ENCODE measurements at regions not wholly inside any gene's neighbourhood (a gene's known extent, or its start where the extent isn't known, plus 50 kb on each side); places are given as distances from the start of the nearest gene placed in this dataset.

- CTCF ChIA-PET = no interaction called here
Observed at GRCh38 chrX:20593836-20594235, 327.1 kb upstream of the RPS6KA3 start.

GRCh38 chrX:20593402-20593801 lies 326.7 kb upstream of the RPS6KA3 start:
- intact Hi-C loops (cut with micrococcal nuclease) = no loop called here
- Histone ChIP-seq H3K36me3 (ENCODE audit: control insufficient read depth in 1 of 2, insufficient read depth in 2 of 2, low read length in 2 of 2) (no peaks in the 10 kb centered on the region), H3K9ac (ENCODE audit: low read length) (no peak overlapping the region), H3K4me2 (ENCODE audit: low read length) (no peak overlapping the region), H3K27me3 (ENCODE audit: insufficient read depth, low read length) (no peaks in the 10 kb centered on the region), H3K4me1 (ENCODE audit: control insufficient read depth in 1 of 2, insufficient read depth in 2 of 2, low read length in 2 of 2) (no peaks in the 10 kb centered on the region), H3K79me2 (ENCODE audit: insufficient read depth, low read length) (no peaks in the 10 kb centered on the region), H2AFZ (ENCODE audit: low read depth, low read length, poor library complexity, severe bottlenecking) (no peak overlapping the region), H3K9me3 (ENCODE audit: control insufficient read depth in 1 of 2, insufficient read depth in 1 of 2, low read depth in 1 of 2, low read length in 2 of 2) (no peaks in the 10 kb centered on the region), H3K27ac (ENCODE audit: low read depth, low read length) (no peak overlapping the region), H3K9me2 (ENCODE audit: insufficient read depth) (no peaks in the 10 kb centered on the region), H3K4me3 (replicated peaks in 1 of 2; ENCODE audit: low read depth in 1 of 2, low read length in 2 of 2) (no peak overlapping the region), H4K20me1 (ENCODE audit: insufficient read depth) (no peaks in the 10 kb centered on the region)
- RAD21 ChIA-PET (ENCODE audit: low non-redundant PET in 1 of 2, low total read pairs in 2 of 2, uncharacterized antibody in 2 of 2, unreplicated experiment in 2 of 2) = no interaction called here
- CTCF ChIA-PET = no interaction called here
- ATAC-seq = no peak
- DNase-seq (ENCODE audit: low read depth, low spot score) = no peak
- POLR2A ChIA-PET = no interaction called here
- TF ChIP-seq YY1 (IDR thresholded peaks at IDR 0.05; ENCODE audit: extremely low read depth, insufficient replicate concordance, low read depth, low read length) = no peak
- no peak for TF ChIP-seq REST (IDR thresholded peaks at IDR 0.05; ENCODE audit: low read depth)
- no peak for TF ChIP-seq ELF1 (IDR thresholded peaks at IDR 0.05; ENCODE audit: borderline replicate concordance, low read depth)
- no peak for TF ChIP-seq EGR1 (IDR thresholded peaks at IDR 0.05; ENCODE audit: low read depth)
- TF ChIP-seq JUND (IDR thresholded peaks at IDR 0.05) = no peak
- TF ChIP-seq MAX (IDR thresholded peaks at IDR 0.05) = no peak
- no peak for TF ChIP-seq EZH2 (IDR thresholded peaks at IDR 0.05)
- TF ChIP-seq ZFX (IDR thresholded peaks at IDR 0.05) = no peak
- no TSS peak for BruUV-seq (replicated peaks)

More at GRCh38 chrX:20593836-20594235, 327.1 kb upstream of the RPS6KA3 start:
- H3K36me3 ChIP-seq (ENCODE audit: control insufficient read depth in 1 of 2, insufficient read depth in 2 of 2, low read length in 2 of 2) = no peaks in the 10 kb centered on the region
- H3K27ac ChIP-seq (ENCODE audit: low read depth, low read length) = no peak overlapping the region
- no peaks in the 10 kb centered on the region for H3K9me2 ChIP-seq (ENCODE audit: insufficient read depth)
- TF ChIP-seq ZNF274 (IDR thresholded peaks at IDR 0.05; ENCODE audit: low read depth, low read length) (no peak), RAD21 (IDR thresholded peaks at IDR 0.05; ENCODE audit: low read depth) (no peak), ZBTB33 (IDR thresholded peaks at IDR 0.05; ENCODE audit: extremely low read depth, insufficient replicate concordance, low read length) (no peak), EZH2 (IDR thresholded peaks at IDR 0.05) (no peak), EZH2phosphoT487 (IDR thresholded peaks at IDR 0.05; ENCODE audit: borderline replicate concordance) (no peak), YY1 (IDR thresholded peaks at IDR 0.05; ENCODE audit: extremely low read depth, insufficient replicate concordance, low read depth, low read length) (no peak), ZFX (IDR thresholded peaks at IDR 0.05) (no peak), SP1 (IDR thresholded peaks at IDR 0.05; ENCODE audit: low read depth) (no peak)
- POLR2A ChIA-PET = no interaction called here
- intact Hi-C loops (cut with micrococcal nuclease) = no loop called here
- DNase-seq (ENCODE audit: low read depth, low spot score) (no peak), ATAC-seq (no peak)
- RAD21 ChIA-PET (ENCODE audit: low non-redundant PET in 1 of 2, low total read pairs in 2 of 2, uncharacterized antibody in 2 of 2, unreplicated experiment in 2 of 2) = no interaction called here
- no peak overlapping the region for H2AFZ ChIP-seq (ENCODE audit: low read depth, low read length, poor library complexity, severe bottlenecking)
- no peaks in the 10 kb centered on the region for H3K9me3 ChIP-seq (ENCODE audit: control insufficient read depth in 1 of 2, insufficient read depth in 1 of 2, low read depth in 1 of 2, low read length in 2 of 2)
- no peak overlapping the region for H3K9ac ChIP-seq (ENCODE audit: low read length)
- H4K20me1 ChIP-seq (ENCODE audit: insufficient read depth) = no peaks in the 10 kb centered on the region
- H3K27me3 ChIP-seq (ENCODE audit: insufficient read depth, low read length) = no peaks in the 10 kb centered on the region
- H3K4me3 ChIP-seq (replicated peaks in 1 of 2; ENCODE audit: low read depth in 1 of 2, low read length in 2 of 2) = no peak overlapping the region
- no peaks in the 10 kb centered on the region for H3K79me2 ChIP-seq (ENCODE audit: insufficient read depth, low read length)
- H3K4me1 ChIP-seq (ENCODE audit: control insufficient read depth in 1 of 2, insufficient read depth in 2 of 2, low read length in 2 of 2) = no peaks in the 10 kb centered on the region
- BruUV-seq (replicated peaks) = no TSS peak
- no peak overlapping the region for H3K4me2 ChIP-seq (ENCODE audit: low read length)
